ENCODE measurements at regions not wholly inside any gene's neighbourhood (a gene's known extent, or its start where the extent isn't known, plus 50 kb on each side); places are given as distances from the start of the nearest gene placed in this dataset.

GRCh38 chr4:61068745-61069144 is 131.4 kb upstream of the ADGRL3 start:
- WGBS, 2 donors = 64 to 72% methylated on average over 5 of the region's 5 CpGs
- no peak for DNase-seq
- H3K4me1 ChIP-seq = no peaks in the 10 kb centered on the region

GRCh38 chr4:61070269-61070668 is 129.9 kb upstream of the ADGRL3 start:
- no peaks in the 10 kb centered on the region for H3K4me1 ChIP-seq
- ATAC-seq (ENCODE audit: low FRiP score in 2 of 2) (no peak), DNase-seq (no peak)
- H3K4me3 ChIP-seq = no peak overlapping the region
- no peaks in the 10 kb centered on the region for H3K36me3 ChIP-seq
- H3K27ac ChIP-seq = no peak overlapping the region
- 81 to 88% methylated on average over 3 of the region's 3 CpGs for WGBS, 2 donors
- TF ChIP-seq EP300 (IDR thresholded peaks at IDR 0.05) (no peak), CTCF (IDR thresholded peaks at IDR 0.05) (no peak), POLR2A (IDR thresholded peaks at IDR 0.05) (no peak), POLR2AphosphoS5 (IDR thresholded peaks at IDR 0.05) (no peak)
- no peaks in the 10 kb centered on the region for H3K9me3 ChIP-seq
- no peaks in the 10 kb centered on the region for H3K27me3 ChIP-seq

More at GRCh38 chr4:61068745-61069144, 131.4 kb upstream of the ADGRL3 start:
- no peaks in the 10 kb centered on the region for H3K9me3 ChIP-seq
- TF ChIP-seq EP300 (IDR thresholded peaks at IDR 0.05) (no peak), CTCF (IDR thresholded peaks at IDR 0.05) (no peak), POLR2AphosphoS5 (IDR thresholded peaks at IDR 0.05) (no peak), POLR2A (IDR thresholded peaks at IDR 0.05) (no peak)
- no peak overlapping the region for H3K27ac ChIP-seq
- no peaks in the 10 kb centered on the region for H3K36me3 ChIP-seq
- ATAC-seq (ENCODE audit: low FRiP score in 2 of 2) = no peak
- no peaks in the 10 kb centered on the region for H3K27me3 ChIP-seq
- no peak overlapping the region for H3K4me3 ChIP-seq

- ATAC-seq (ENCODE audit: low FRiP score in 2 of 2) (no peak), DNase-seq (no peak)
- no peaks in the 10 kb centered on the region for H3K27me3 ChIP-seq
- H3K9me3 ChIP-seq = no peaks in the 10 kb centered on the region
- no peak for TF ChIP-seq CTCF (IDR thresholded peaks at IDR 0.05)
- TF ChIP-seq POLR2AphosphoS5 (IDR thresholded peaks at IDR 0.05) = no peak
- no peak for TF ChIP-seq EP300 (IDR thresholded peaks at IDR 0.05)
- no peak for TF ChIP-seq POLR2A (IDR thresholded peaks at IDR 0.05)
- H3K36me3 ChIP-seq = no peaks in the 10 kb centered on the region
- no peak overlapping the region for H3K27ac ChIP-seq
- no peaks in the 10 kb centered on the region for H3K4me1 ChIP-seq
- H3K4me3 ChIP-seq = no peak overlapping the region
These were observed 120.7 kb upstream of the ADGRL3 start for GRCh38 chr4:61079427-61079826.

- TF ChIP-seq EP300 (IDR thresholded peaks at IDR 0.05) (no peak), POLR2AphosphoS5 (IDR thresholded peaks at IDR 0.05) (no peak), CTCF (IDR thresholded peaks at IDR 0.05) (no peak), POLR2A (IDR thresholded peaks at IDR 0.05) (no peak)
These were observed 120.2 kb upstream of the ADGRL3 start for GRCh38 chr4:61079976-61080375.

GRCh38 chr4:61085534-61085933 is 114.6 kb upstream of the ADGRL3 start:
- Histone ChIP-seq H3K27me3 (no peaks in the 10 kb centered on the region), H3K4me1 (no peaks in the 10 kb centered on the region), H3K27ac (no peak overlapping the region), H3K9me3 (no peaks in the 10 kb centered on the region), H3K36me3 (no peaks in the 10 kb centered on the region), H3K4me3 (no peak overlapping the region)
- 84 to 93% methylated on average over 2 of the region's 2 CpGs for WGBS, 2 donors
- ATAC-seq (ENCODE audit: low FRiP score in 2 of 2) (no peak), DNase-seq (no peak)
- TF ChIP-seq CTCF (IDR thresholded peaks at IDR 0.05) (no peak), POLR2A (IDR thresholded peaks at IDR 0.05) (no peak), POLR2AphosphoS5 (IDR thresholded peaks at IDR 0.05) (no peak), EP300 (IDR thresholded peaks at IDR 0.05) (no peak)

More at GRCh38 chr4:61079976-61080375, 120.2 kb upstream of the ADGRL3 start:
- no peaks in the 10 kb centered on the region for H3K27me3 ChIP-seq
- H3K27ac ChIP-seq = no peak overlapping the region
- no peaks in the 10 kb centered on the region for H3K9me3 ChIP-seq
- no peaks in the 10 kb centered on the region for H3K36me3 ChIP-seq
- H3K4me3 ChIP-seq = no peak overlapping the region
- no peaks in the 10 kb centered on the region for H3K4me1 ChIP-seq
- no peak for DNase-seq
- WGBS, 2 donors = 81 to 82% methylated on average over 2 of the region's 2 CpGs
- ATAC-seq (ENCODE audit: low FRiP score in 2 of 2) = no peak

All from upper lobe of left lung (tissue), 6 donors.